ENCODE measurements at regions not wholly inside any gene's neighbourhood (a gene's known extent, or its start where the extent isn't known, plus 50 kb on each side); places are given as distances from the start of the nearest gene placed in this dataset.

DNA sequence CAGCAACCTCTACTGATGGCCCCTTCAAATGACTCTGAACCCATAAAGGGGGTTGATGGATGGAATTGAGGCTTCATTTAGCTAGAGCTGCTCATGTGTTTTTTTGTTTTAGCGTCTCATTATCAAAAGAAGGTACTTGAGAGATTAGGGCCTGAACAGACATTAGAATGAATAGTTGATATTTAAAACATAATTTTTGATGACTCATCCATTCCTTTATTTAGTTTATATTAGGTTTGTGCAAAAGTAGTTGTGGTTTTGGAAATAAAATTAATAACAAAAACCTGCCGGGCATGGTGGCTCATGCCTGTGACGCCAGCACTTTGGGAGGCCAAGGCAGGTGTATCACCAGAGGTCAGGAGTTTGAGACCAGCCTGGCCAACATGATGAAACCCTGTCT is 485.9 kb downstream of the PSAT1 start:
- Histone ChIP-seq H3K27ac (no peak overlapping the region), H3K4me3 (no peak overlapping the region)
- TF ChIP-seq, protein P1, sequence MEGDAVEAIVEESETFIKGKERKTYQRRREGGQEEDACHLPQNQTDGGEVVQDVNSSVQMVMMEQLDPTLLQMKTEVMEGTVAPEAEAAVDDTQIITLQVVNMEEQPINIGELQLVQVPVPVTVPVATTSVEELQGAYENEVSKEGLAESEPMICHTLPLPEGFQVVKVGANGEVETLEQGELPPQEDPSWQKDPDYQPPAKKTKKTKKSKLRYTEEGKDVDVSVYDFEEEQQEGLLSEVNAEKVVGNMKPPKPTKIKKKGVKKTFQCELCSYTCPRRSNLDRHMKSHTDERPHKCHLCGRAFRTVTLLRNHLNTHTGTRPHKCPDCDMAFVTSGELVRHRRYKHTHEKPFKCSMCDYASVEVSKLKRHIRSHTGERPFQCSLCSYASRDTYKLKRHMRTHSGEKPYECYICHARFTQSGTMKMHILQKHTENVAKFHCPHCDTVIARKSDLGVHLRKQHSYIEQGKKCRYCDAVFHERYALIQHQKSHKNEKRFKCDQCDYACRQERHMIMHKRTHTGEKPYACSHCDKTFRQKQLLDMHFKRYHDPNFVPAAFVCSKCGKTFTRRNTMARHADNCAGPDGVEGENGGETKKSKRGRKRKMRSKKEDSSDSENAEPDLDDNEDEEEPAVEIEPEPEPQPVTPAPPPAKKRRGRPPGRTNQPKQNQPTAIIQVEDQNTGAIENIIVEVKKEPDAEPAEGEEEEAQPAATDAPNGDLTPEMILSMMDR (IDR thresholded peaks at IDR 0.05) = no peak
- DNase-seq (ENCODE audit: low spot score) = no peak

DNA sequence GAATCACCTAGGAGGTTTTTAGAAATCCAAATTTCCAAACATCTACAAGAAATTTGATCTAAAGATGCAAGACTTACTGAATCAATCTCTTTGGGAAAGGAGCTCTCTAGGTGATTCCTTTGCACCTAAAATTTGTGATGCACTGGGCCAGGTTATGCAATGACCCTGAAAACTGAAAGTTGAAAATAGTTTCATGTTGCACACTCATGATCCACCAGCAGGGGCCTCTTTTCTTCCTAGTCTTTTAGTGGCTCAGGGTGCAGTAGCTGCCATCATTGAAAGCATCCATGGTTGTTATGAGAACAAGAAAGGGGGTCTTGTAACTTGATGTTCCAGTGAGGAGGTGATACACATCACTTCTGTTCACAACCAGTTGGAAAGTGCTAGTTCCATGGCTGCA is 486.8 kb downstream of the PSAT1 start:
- Histone ChIP-seq H3K4me3 (no peak overlapping the region), H3K27ac (no peak overlapping the region)
- TF ChIP-seq, protein P1 (IDR thresholded peaks at IDR 0.05) = no peak
- DNase-seq (ENCODE audit: low spot score) = no peak

DNA sequence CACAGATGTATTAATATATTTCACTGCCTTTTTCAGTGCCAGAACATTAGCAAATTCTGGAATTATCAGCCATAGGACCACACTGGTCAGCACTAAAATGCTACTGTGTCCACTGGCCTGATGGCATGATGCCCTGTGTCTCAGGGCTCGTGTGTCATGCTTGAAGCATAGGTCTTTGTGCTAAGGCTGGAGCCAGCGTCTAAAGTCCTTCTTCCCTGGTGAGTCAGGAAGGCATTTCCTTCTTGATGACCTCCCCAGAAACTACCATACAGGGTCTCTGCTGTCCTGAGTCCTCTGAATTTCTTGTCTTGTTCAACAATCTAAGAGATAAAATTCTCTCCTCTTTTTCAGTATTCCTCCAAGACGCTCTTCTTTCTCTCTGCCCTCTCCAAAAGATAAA is 489.9 kb downstream of the PSAT1 start:
- DNase-seq (ENCODE audit: low spot score) = no peak
- H3K27ac ChIP-seq = no peak overlapping the region

DNA sequence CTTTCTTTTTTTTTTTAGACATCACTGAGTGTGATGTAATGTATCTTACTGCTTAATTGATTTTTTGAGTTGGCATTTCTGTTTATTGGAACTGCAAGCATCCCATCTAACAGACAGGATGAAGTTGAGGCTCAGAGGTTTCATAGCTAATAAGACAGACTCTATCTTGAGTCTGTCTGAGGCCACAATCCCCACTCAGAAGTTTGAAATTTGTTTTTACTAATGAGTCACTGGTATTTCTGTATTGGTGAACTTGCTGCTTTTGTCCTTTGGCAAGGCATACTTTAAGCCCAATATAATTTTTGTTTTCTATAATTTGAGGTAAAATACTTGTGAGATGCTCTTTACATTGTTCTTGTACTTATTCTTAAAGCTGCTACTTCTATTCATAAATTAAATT is 491.2 kb downstream of the PSAT1 start:
- DNase-seq (ENCODE audit: low spot score) = no peak
- no peak overlapping the region for H3K4me3 ChIP-seq
- TF ChIP-seq, protein P1 (IDR thresholded peaks at IDR 0.05) = no peak
- H3K27ac ChIP-seq = no peak overlapping the region

More for the DNA sequence above, 489.9 kb downstream of the PSAT1 start:
- TF ChIP-seq, protein P1 (IDR thresholded peaks at IDR 0.05) = no peak
- H3K4me3 ChIP-seq = no peak overlapping the region

DNA sequence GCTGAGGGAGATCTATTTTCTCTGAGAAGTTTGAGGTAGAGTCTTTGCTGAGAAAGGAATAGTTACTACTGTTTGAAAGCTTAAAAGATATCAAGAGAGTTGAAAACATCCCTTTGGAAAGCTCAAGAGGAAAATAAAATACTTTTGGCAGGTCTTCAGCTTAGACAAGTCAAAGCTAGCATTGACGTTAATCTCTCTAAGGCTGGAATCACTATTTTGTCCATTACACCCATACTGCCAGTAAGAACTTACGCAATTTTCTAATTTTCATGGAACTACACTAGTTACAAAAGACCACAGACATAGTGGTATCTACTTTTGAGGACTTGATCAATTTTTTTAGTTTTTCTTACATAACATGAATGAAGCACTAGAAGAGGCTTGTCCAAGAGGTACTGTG is 494.9 kb downstream of the PSAT1 start:
- Histone ChIP-seq H3K27ac (peak overlapping the region in 1 of 2 donors; percentile 41), H3K4me3 (no peak overlapping the region)
- DNase-seq (ENCODE audit: low spot score) = no peak
- TF ChIP-seq, protein P1 (IDR thresholded peaks at IDR 0.05) = no peak

DNA sequence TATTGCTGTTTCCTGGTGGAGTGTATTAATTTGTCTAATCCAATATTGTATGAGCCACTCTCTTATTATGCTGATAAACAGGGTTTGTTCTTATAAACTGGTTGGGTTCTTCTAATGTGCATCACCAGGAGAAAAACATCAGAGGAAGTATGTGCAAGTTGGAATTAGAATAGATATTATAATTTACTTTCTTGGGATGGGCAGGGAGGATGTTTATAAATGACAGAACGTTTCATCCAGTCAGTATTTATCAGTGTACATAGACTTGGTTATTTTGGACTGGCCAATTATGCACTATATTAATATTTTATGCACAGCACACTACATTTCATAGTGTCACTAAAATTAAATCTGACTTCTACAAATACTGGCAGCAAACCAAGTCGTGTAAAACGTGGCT is 495.8 kb downstream of the PSAT1 start:
- TF ChIP-seq, protein P1 (IDR thresholded peaks at IDR 0.05) = no peak
- Histone ChIP-seq H3K27ac (no peak overlapping the region), H3K4me3 (no peak overlapping the region)
- no peak for DNase-seq (ENCODE audit: low spot score)

DNA sequence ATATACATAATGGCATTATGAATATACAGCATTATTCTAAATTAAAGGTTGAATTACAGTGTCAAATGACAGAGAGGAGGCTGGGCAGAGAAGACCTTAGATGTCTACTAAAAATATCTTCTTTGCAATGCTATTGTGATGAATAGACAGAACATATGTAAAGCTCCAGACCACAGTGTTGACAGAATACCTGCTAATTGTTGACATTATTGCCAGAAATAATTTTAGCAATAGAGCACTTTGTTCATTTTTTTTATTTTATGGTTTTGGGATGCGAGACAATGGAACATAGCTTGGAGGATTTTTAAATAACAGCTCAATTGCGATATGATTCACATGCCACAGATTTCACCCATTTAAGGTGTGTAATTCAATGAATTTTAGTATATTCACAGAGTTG is 508.8 kb downstream of the PSAT1 start:
- no peak for DNase-seq (ENCODE audit: low spot score)
- TF ChIP-seq, protein P1 (IDR thresholded peaks at IDR 0.05) = no peak

More for the DNA sequence above, 508.8 kb downstream of the PSAT1 start:
- no peak overlapping the region for H3K27ac ChIP-seq
- no peak overlapping the region for H3K4me3 ChIP-seq

Measured in coronary artery (tissue), 2 donors.